Stimulated activated CD4-positive, alpha-beta T cell treated with anti-CD3 and anti-CD28 coated beads, Interleukin-15, amount 100 ng/mL, for 1 hour (primary cell): ENCODE measurements at regions not wholly inside any gene's neighbourhood (a gene's known extent, or its start where the extent isn't known, plus 50 kb on each side); places are given as distances from the start of the nearest gene placed in this dataset.
"Not testable (repeated sequence)": the region's sequence is repeated elsewhere in the genome, so short reads cannot be mapped to it uniquely, and the experiment has no call there.

Experiments
- DNase-seq, 2 donors: peaks; one replicate each; pipeline ENCODE4 v3.0.0-alpha.2; 2020; ENCODE audit warnings: low read depth in 1 of 2, low spot score in 1 of 2

DNA sequence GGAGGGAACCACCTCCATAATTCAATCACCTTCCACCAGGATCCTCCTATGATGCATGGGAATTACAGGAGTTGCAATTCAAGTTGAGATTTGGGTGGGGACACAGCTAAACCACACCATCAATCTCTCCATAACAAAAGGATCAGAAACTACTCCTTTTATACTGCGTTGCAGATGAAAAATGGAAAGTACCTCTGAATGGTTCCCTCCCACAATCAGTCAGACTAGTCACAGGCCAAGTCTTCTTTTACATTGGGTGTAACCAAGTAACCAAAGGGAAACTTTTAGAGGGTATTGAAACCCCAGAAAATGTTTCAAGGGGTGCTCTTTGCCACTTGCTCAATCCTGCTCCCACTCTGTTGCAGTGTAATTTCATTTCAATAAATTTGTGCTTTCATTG, 504.3 kb upstream of the CNTN3 start:
- DNase-seq: no peak

DNA sequence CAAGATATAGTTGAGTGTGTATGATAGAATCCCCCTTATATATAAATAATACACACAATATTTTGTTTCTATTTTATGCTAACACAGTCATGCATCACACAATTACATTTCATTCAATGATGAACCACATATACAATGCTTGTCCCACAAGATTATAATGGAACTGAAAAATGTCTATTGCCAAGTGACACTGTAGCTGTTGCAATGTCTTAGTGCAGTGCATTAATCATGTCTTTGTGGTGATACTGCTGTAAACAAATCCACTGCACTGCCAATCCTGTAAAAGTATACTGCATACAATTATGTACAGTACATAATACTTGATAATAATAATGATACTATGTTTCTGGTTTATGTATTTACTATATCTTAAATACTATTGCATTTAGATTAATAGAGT, 512.1 kb upstream of the CNTN3 start:
- DNase-seq: no peak

DNA sequence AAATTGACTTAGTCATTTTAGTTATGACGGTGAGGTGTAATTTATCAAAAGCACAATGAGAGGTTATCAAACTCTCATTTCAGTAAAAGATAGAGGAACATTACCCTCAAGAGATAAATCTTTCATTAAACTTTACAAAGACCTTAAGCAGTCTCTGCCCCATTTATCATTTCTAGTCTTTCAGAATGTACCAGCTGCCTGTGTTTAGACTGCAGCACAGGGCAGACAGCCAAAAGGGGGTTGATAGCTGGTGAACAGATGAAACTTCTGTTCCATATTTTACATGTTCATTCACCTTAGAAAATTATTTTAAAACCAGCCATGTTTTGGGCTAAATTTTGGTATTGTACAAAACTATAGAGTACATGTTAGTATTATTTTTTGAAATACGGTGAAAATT, 514.6 kb upstream of the CNTN3 start:
- DNase-seq: no peak

DNA sequence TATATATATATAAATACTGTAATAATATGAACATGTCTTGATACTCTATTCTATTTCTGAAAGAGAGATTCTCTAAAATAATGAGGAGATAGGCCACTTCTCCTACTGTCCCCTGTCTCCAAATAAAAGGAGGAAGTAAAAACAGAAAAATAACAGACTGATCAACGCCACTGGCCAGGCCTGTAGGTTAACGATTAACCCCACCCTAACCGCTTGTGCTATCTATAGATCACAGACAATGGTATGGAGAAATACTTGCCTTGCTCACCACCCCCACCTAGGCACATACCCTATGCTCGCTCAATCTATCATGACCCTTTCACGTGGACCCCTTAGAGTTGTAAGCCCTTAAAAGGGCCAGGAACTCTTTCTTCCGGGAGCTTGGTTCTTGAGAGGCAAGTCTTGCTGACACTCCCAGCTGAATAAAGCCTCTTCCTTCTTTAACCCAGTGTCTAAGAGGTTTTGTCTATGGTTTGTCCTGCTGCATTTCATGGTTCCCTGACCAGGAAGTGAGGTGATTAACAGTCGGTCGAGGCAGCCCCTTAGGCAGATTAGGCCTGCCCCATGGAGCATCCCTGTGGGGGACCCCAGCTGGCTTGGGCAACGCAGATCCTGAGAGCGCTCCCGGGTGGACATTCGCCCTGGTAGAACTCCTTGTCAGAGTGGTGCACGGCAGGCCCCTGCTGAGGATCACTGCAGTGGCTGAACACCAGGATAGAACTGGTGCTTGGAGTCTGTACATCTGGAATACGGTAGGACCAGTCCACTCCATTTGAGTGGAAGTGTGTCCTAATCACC, 521.8 kb upstream of the CNTN3 start:
- no peak for DNase-seq

DNA sequence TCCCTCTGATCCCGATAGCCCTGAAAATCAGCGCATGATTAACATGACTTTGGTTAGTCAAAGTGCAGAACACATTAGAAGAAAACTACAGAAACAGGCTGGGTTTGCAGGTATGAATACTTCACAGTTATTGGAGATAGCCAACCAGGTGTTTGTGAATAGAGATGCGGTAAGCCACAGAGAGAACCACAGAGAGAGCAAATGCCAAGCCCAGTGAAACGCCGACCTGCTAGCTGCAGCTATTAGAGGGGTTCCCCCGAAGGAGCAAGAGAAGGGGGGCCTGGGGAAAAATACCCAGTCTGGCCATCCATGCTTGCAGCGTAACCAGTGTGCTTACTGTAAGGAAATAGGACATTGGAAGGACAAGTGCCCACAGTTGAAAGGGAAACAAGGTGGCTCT, 523.9 kb upstream of the CNTN3 start:
- DNase-seq: no peak

DNA sequence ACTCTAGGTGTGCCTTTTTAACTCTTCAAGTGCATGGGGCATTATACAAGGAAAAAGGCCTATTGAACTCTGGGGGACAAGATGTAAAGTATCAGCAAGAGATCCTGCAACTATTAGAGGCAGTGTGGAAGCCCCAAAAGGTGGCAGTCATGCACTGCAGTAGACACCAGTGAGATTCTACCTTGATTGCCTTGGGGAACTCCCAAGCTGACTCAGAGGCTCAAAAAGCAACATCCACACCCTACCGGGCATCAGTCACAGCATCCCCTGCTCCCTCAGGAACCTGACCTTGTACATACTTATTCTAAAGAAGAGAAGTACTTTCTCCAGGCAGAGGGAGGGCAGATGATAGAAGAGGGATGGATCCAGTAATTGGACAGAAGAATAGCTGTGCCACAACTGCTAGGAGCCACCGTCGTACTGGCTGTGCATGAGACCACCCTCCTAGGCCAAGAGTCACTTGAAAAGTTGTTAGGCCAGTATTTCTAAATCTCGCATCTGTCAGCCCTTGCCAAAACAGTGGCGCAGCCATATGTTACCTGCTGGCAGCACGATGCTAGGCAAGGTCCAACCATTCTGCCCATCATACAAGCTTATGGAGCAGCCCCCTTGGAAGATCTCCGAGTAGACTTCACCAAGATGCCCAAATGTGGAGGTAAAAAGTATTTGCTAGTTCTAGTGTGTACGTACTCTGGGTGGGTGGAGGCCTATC, 523.1 kb upstream of the FRG2C start:
- DNase-seq: no peak

DNA sequence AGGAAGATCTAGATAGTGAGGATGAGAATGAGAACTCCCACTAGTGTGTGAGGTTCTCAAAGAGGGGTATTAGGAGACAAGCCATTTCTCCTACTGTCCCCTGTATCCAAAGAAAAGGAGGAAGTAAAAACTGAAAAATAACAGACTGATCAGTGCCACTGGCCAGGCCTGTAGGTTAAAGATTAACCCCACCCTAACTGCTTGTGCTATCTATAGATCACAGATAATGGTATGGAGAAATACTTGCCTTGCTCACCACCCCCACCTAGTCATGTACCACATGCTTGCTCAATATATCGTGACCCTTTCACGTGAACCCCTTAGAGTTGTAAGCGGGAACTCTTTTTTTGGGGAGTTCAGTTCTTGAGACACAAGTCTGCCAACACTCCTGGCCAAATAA, 519.7 kb upstream of the FRG2C start:
- DNase-seq: no peak

DNA sequence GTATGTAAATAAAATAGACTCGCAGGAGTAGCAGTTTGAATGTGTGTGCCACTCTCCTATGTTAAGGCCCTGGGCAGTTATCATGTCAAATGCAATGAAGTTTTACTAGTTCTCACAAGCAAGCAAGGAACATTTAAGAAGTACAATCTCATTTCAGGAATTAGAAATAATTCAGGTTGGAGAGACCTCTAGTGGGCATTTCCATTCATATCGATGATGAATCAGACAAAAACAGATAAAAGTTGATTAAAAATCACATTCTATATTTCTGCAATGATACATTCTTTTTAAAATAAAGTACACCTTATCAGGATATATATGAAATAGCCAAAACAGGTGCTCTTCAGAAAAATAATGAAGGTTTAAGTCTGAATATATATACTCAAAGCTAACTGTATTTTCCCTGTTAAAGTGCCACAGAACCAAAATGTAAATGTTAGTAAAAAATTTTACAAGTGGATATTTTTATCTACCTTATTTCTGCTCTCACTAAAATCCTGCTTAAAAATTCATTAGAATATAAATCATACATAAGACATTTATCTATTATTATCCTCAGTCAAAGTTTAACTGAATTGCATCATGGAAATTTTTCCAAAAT, 492.4 kb upstream of the FRG2C start:
- DNase-seq: no peak

DNA sequence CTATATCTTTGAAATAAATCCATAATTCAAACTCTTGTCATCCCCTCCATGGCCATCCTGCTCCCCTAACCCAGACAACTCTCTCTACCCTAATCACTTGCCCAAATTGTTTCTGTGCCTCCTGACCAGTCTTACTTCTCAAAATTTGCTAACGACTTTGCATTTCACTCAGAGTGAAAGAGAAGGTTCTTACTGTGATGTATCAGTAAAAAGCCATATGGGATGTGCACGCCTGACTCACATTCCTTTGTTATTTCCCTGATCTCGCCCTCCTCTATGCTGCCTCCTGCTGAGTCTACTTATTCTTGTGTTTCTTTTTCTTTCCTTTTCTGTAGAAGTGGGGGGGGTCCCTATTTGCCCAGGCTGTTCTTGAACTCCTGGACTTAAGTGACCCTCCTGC, 487.2 kb upstream of the FRG2C start:
- DNase-seq: no peak

DNA sequence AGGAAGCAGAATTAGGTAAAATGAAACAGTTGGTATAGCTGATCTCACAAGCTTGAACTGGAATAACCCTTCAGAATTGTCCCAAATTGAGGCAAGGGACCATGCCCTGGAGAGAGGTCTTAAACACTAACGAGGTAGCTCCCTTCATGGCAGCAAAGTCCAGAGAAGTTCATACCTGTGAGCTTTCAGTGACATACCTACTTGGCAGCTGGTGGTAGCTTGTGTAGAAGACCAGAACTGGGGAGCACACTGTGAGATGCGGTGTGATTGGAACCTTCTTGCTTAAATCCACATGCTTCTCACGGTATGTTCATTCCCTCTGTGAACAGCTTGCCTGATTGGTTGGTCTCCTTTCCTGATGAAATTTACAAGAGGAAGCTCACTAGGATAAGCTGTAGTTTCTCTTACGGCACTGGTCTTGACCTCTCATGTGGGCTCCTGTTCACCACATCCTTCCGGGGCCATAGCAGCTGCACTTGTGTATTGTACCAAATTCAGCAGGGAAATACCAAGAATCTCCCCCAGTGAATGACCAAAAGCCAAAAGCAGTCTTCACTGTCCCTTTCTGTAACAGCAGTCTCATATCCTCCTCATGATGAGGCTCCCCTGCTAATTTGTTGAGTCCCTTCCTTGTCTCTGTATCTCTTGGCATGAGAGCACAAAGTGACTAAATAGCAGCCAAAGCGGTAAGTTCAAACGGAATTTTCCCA, 483.7 kb upstream of the FRG2C start:
- no peak for DNase-seq

DNA sequence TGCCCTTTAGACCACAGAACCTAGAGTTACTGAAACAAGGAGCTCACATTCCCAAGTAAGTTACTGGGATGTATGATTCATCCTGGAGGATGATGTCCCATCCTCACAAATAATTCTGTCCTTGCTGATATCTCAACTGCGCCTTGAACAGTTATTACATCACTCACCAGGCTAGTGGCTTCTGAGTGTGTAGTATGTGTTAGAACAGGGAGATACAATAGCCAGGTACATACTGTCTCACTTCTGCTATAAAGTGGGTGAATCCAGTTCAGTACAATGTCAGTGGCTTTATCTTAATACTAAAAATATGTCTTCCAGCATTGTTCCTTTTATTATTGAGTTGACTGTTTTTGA, 483.2 kb upstream of the FRG2C start:
- DNase-seq: no peak

DNA sequence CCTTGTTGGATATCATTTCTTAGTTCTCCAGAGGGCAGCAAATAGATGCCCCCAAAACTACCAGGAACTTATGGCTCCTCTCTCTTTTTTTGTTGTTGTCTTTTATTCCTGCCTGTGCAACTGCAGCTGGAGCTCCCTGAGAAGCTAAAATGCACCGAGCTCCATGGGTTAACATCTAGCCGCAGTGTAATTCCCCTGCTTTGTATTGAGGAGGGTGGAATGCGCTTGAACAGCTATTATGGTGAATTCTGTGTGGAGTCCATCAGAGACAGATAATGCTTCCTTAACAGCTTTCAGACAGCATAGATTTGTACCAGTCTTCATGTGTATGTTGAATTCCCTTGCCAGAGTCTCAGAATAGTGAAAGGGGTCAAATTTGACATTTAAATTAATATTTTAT, 475.2 kb upstream of the FRG2C start:
- DNase-seq: no peak

DNA sequence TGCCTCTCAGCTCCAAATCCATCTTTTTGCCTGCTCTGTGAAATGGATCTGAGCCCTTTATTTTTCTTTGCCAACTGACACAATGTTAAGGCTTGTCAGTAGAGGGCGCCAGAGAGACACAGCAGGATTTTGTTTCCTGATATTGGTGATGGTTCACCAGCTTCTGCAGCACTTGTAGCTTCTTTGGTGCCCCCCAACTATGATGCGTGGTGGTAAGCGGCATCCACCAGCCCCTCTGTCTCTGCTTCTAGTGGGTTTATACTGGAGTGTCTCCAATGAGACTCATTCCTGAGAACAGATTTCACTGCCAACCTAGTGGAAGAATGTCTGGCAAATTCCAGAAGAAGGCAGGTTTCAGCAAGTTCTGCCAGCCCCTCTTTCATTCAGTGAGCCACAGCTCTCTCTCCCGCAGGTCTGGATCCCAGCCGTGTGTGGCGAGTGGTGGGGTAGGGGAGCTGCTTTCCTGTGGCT, 471.9 kb upstream of the FRG2C start:
- no peak for DNase-seq

DNA sequence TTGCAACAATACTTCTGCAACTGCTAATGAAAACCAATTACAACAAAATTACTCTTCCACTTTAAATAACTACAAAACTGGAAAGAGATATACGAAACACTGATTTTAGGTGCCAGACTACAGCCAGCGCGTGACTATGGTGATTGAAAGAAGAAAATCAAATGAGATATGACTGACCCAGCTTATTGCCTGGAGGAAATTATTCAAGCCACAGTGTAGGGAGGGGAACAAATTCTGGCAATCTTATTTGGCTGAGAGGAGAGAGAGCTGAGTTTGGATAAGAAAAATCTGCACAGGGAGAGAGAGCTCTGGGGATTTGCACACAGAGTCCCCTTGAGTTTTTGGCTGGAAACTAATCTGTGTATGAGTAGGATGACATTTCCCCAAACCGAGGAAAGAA, 470.3 kb upstream of the FRG2C start:
- no peak for DNase-seq

DNA sequence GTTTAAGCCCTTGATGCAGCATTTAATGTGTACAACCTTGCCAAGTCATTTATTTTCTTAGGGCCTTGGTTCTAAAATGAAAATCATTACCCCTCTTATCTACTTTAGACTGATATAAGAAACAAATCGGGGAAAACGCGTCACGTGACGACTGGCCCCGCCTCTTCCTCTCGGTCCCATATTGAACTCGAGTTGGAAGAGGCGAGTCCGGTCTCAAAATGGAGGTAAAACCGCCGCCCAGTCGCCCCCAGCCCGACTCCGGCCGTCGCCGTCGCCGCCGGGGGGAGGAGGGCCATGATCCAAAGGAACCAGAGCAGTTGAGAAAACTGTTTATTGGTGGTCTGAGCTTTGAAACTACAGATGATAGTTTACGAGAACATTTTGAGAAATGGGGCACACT, 449.8 kb upstream of the FRG2C start:
- DNase-seq: not testable (repeated sequence)

DNA sequence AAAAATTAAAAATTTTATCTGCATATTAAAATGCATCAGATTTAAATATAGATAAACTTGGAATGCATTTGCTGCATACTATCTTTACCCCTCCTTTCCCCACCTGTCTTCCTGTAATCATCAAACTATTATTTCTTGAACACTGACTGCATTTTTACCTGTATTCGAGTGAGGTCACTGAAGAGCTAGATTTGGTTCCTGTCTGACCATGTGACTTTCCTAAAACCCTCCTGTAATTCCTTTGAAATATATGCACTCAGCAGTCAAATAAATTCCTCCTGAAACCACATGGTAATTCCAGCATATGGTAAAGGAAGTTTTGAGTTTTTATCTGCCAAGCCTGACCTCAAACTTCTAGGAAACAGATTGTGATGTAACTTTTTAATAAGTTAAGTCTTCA, 445.6 kb upstream of the FRG2C start:
- no peak for DNase-seq

DNA sequence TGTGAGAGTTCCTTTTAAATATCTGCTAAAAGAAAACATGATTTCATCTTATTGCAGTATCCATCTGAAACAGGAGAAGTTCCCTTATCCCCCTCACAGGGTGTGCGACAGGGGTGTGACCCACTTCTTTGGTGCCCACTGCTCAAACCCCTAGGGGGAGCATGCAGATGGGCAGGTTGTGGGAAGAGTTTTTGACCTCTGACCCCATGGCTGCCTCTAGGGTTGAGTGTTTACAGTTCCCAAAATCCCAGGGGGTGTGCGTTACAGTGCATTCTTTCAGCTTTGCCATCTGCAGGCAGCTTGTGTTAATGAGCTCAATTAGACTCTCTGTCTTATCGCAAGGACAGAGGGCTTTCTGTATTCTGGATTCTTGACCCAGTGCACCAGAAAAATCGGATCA, 443.2 kb upstream of the FRG2C start:
- no peak for DNase-seq

DNA sequence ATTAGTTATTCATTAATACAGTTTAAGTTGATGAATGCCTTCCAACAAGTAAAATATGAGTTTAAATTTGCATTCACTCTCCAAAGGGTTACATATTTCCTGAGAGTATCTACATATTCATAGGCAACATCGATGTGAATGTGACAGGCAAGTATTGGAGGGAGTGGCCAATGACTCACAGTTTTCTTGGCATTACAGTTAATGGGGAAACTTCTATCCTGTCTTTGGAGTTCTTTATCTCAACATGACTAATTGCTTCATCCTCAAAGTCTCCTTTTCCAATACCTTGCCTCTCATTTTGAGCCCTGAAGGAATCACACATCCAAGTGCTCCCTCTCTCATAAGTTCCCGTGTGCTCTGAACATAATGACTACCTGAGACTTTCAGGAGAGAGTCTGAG, 439.7 kb upstream of the FRG2C start:
- no peak for DNase-seq

DNA sequence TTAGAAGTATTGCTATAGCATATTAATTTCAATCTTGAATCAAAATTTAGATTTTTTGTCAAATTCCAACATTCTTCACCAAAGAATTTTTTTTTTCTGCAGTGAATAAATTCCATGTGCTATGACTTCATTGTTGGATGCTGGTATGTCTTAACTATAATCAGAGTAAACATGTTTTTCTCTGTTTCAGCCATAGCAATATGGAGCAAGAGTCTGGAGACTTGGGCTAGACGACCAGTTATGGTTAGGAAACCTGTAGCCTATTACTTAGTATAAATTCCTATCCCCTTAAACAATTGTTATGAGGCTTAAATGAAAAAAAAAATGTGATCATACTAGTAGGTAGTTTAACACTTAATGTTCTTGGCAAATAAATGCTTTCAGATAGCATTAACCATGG, 431.9 kb upstream of the FRG2C start:
- no peak for DNase-seq

DNA sequence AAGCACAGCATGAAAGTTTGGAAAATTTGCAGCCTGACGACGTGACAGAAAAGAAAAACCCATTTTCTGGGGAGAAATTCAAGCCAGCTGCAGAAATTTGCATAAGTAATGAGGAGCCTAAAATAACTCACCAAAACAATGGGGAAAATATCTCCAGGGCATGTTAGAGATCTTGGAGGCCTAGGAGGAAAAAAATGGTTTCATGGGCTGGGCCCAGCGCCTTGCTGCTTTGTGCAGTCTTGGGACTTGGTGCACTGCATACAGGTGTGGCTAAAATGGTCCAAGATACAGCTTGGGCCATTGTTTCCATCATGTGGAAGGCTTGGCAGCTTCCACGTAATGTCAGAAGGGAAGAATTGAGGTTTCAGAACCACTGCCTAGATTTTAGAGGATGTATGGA, 428.5 kb upstream of the FRG2C start:
- DNase-seq: no peak

DNA sequence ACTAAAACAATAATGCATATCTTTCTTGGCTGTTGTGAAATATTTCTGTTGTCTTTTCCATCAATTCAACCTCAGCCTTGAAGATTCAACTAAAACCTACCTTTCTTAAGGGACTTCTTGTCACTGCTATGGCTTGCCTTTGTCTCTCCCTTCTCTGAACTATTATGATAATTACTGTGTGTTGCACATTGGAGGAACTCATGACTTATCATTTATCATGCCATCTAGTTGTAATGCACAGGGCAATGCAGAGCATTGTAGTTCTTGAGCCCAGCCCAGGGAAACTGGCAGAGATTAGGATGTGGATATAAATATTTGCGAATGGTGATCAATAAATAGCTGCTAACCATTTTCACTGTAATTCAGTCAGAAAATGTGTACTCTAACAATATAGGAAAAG, 427.1 kb upstream of the FRG2C start:
- DNase-seq: no peak

DNA sequence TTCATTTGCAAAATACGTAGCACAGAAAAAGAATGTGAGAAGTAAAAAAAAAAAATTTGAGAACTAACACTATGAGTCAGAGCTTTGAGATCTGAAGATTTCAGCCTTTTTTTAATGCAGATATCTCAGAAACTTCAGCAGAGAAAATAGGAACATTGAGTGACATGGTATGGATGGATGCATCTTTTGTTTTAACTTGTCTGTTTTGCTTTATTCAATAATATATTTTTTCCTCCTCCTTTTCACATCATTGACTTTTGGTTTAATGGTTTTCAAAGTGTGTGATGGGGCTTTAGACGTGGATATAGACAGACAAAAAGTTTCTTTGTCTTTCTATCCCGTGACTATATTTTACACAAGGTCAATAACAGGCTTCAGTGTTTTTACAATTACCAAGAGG, 426.7 kb upstream of the FRG2C start:
- DNase-seq: no peak
